LNCAP (cell line): ENCODE measurements at regions not wholly inside any gene's neighbourhood (a gene's known extent, or its start where the extent isn't known, plus 50 kb on each side); places are given as distances from the start of the nearest gene placed in this dataset.

Source experiments
- CTCF ChIP-seq: fragments of 450-650 bp; IDR thresholded peaks from 2 replicates; pipeline ENCODE4 v1.5.1; 2017; ENCODE audit warnings: mild to moderate bottlenecking

- no peak for TF ChIP-seq CTCF
These were observed 92.9 kb upstream of the EGFLAM start for GRCh38 chr5:38165435-38165834.

- TF ChIP-seq CTCF, result no peak
These were observed 93.5 kb upstream of the EGFLAM start for GRCh38 chr5:38164776-38165399.

DNA sequence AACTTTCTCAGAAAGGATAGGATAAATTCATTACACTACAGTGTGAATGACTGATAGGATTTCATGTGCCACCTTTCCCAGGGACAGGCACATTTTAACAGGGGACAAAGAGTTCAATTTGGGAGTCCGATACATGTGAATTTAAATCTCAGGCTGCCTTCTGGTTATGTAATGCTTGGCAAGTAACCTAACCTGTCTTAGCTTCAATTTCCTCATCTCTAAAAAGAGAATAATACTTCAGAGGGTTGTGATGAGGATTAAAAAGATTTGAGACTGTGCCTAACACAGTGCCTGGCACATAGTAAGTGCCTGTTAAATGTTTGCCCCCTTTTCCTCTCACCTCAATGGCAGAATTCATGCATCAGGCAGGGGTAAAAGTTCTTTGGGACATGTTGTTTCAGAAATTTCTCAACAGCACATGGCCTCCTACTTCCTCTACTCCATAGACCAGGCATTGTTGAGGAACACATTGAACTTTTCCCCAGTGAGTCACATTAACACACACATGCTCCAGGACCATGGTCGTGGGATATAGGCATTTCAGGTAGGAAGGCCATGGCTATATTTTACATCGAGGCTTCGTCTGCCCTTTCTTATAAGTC lies 94.6 kb upstream of the EGFLAM start:
- TF ChIP-seq CTCF, result no peak

DNA sequence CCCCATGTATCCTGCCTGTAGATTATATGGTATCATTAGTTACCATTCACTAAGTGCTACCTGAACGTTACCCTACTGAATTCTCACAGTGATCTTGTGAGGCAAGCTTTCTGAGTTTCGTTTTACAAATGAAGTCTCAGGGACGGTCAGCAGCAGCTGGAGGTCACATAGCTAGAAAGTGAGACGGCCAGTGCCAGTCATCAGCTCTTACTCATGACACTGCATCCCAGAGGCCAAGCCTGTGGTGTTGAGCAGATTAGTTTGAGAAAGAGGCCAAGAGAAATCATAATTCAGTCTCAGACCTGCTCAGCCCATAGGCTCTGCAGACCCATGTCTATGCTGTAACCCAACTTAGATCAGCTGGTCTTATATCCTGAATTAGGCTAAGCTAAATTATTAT lies 95.7 kb upstream of the EGFLAM start:
- TF ChIP-seq CTCF, result no peak

GRCh38 chr5:38157024-38157423 lies 101.3 kb upstream of the EGFLAM start:
- no peak for TF ChIP-seq CTCF

GRCh38 chr5:38154615-38155204 lies 103.6 kb upstream of the EGFLAM start:
- TF ChIP-seq CTCF, result no peak

DNA sequence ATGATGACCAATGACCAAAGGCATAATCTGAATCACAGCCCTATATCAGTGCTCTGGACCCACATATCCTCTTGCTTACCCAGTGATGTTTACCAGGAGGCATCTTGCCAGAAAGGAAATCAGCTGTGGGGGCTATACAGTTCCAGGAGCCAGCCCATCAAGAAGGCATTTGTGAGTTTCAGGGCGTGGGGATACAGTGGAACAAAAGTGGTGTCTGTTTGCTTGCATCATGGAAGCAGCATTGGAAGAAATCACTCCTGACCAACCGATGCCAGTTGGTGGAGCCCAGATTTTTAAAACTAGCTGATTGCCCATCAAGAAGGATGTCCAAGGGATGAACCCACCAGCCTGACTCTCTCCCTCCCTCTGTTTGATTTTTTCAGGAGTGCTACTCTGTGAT lies 106.5 kb upstream of the EGFLAM start:
- no peak for TF ChIP-seq CTCF
